Stimulated activated CD4-positive, alpha-beta T cell treated with anti-CD3 and anti-CD28 coated beads, Interleukin-1b, Interleukin-23, amount 100 ng/mL, for 4 hours (primary cell): ENCODE measurements at regions not wholly inside any gene's neighbourhood (a gene's known extent, or its start where the extent isn't known, plus 50 kb on each side); places are given as distances from the start of the nearest gene placed in this dataset.
"Not testable (repeated sequence)": the region's sequence is repeated elsewhere in the genome, so short reads cannot be mapped to it uniquely, and the experiment has no call there.

Experiments
- DNase-seq, 2 donors: peaks; one replicate each; pipeline ENCODE4 v3.0.0-alpha.2; 2020; ENCODE audit warnings: low read depth in 2 of 2

DNA sequence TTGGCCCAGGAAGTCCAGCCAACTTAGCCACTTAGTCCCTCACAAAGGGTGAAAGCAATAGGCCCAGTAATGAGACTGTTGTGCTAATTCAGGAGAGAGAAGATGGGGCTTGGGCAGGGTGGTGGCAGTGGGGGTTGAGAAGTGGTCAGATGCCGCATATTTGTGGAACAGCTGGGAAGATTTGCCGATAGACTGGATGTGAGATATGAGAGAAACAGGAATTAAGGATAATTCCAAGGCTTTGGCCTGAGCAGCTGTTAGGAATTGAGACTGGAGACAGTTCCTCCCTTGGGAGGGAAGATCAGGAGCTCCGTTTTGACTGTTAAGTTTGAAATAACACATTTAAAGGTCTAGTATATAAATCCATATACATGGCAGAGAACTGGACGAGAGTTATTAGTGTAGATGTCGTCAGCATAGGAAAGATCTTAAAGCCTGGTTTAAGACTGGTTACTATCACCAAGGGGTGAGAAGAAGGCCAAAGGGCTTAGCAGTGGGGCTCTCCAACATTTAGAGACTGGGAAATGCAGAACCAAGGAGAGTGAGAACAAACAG is 323.7 kb upstream of the FAM78B start:
- no peak for DNase-seq

DNA sequence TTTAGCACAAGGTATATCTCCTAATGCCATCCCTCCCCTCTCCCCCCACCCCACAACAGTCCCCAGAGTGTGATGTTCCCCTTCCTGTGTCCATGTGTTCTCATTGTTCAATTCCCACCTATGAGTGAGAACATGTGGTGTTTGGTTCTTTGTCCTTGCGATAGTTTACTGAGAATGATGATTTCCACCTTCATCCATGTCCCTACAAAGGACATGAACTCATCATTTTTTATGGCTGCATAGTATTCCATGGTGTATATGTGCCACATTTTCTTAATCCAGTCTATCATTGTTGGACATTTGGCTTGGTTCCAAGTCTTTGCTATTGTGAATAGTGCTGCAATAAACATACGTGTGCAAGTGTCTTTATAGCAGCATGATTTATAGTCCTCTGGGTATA is 327.0 kb upstream of the FAM78B start:
- not testable (repeated sequence) for DNase-seq

DNA sequence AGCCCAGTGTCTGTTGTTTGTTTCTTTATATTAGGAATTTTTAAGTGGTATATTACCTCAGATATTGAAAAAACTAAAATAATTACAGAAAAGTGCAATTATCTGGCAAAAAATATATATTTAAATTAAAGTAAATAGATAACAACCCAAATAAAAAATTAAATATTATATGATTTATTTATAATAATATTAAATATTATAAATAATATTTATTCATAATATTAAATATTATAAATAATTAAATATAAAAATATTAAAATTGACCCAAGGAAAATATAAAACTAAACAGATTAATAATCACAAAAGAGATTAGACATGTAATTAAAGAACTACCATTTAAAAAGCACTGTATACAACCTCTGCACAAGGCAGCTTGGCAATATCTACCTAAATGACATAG is 331.9 kb upstream of the POGK start:
- DNase-seq = no peak

DNA sequence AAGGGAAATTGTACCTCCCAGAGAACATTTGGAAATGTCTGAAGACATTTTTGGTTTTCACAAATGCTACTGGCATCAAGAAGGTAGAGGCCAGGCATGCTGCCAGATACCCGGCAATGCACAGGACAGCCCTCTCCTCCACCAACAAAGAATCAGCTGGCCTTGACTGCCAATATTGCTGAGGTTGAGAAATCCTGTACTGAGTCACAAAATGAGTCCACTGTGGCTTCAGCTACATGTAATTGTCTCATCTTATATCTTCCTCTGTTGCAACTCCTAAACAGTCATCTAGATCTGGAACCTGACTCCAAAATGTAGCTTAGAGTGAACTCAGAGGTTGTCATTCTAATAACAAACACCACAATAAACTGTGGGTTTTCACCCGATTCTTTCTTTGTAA is 327.5 kb upstream of the POGK start:
- DNase-seq = no peak

DNA sequence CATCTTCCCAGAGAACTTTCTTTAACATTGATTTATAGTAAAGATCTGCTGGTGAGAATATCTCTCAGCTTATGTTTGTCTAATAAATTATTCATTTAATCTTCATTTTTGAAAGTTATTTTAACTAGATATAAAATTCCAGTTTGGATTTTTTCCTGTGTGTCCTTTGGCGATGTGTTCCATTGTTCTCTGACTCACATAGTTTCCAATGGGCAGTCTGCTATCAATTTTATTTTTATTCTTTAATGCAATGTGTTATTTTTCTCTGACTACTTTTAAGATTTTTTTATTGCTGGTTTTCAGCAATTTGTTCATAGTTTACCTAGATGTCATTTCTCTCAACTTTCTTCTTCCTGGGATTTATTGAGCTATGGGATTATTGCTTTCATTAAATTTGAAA is 325.2 kb upstream of the POGK start:
- DNase-seq = no peak

DNA sequence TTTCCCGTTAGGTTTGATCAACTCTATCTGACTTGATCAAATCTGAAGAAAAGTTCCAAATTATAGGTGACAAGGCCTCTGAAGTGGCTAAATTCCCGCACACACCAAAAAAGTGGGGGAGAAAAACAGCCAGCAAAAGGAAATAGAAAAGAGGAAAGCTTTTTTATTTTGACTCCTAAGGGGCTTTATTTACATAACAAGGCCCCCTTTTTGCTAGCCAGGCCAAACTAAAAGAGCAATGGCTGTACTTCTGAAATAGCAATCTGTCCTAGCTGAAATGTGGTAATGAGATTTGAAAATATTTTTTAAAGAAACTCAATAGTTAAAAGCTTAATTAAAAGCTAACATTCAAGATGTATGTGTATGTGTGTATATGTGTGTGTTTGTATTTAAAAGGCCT is 311.5 kb upstream of the POGK start:
- no peak for DNase-seq

DNA sequence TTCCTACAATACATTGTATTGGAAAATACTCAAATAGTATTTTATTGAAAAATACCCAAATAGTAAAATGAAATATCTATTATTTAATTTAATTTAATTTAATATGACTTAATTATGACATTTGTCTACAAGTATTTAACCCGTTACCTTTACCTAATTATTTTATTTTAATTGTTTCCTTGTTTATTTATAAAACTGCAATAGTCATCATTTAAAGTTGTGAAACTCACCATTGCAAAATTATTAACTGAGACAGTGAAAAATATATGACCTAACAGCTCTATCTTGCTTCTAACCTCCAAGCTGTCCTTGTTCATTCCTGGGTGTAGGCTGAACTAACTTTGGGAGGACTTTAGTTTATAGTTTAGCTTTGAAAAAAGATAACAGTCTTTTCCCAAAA is 300.6 kb upstream of the POGK start:
- no peak for DNase-seq

DNA sequence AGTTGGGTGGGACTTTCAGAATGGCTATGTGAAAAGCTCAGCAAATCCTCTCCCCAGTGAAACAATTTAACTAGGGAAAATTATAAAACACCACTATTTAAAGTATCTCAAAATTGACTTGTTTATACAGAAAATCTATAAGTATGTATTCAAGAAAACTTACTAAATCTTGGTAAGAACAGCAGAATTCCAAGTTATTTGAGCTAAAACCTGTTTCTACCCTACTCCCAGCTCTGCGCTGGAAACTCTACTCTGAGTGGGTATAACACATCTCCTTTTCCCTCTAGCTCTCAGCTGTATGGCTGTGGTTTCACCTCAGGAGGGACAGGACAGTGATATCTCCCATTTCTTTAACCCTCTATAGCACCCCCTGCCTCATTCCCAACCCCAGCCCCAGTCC is 295.2 kb upstream of the POGK start:
- DNase-seq = no peak

DNA sequence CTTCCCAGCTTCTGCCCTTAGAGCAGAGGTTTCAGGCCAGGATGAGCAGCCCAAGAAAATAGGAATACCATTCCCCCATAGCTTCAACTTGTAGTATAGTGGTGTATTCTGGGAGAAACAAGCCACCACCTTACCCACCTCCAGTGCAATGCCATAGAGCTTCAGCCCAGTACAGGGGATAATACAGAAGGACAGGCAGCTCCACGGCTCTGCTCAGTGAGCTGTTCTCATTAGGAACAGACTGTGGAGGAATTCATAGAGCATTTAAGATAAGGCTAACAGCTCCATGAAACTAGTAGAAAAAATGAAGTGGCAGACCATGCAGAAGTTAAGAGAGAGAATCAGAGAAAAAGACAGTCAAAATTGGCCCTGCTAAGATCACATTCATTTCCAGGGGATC is 294.7 kb upstream of the POGK start:
- no peak for DNase-seq

DNA sequence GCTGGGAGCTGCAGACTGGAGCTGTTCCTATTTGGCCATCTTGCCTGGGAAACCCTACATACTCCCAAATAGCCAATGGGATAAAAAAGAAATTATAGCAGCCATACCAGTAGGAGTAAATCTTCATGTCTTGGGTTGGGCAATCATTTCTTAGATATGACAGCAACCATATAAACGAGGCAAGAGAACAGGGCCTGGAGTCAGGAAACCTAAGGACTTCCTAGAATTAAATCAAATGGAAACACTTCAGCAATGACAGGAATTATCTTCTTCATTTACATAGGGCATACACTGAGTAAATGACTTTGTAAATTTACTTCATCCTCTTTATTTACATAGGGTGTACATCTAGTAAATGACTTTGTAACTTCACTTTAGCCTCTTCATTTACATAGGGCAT is 286.6 kb upstream of the POGK start:
- no peak for DNase-seq

DNA sequence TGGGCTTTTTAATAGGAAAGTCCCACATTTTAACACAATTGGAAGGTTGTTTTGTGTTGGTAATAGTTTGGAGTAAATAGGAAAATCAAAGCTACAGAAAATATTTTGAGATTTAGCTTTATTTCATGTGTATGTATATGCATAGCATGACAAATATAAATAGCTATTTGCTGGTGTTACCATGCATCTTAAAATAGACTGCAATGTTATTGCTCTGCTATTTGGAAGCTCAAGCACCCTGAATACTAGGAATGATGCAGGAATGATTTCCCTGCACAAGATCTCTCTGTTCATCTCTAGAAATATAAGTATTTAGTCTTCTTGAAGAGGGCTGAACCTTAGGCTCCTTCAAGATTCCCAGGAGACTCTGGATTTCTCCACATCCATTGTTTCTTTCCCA is 268.3 kb upstream of the POGK start:
- DNase-seq = no peak

DNA sequence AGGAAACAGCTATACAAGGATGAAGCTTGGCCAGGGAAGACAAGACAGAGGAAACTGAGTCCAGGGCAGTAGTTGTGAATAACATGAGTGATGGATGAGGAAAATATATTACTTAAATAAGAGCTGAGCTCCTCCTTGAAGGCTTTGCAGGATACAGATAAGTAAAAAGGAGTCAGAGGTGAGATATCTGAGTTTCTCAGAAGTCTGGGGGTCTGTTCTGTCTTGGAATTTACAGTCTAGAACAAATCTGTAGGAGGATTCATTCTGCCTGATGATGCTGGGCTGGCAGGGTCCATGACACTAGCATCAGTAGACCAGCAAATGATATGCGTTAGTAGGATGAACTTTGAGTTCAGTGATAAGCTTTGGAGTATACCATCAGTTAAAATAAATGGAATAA is 266.1 kb upstream of the POGK start:
- no peak for DNase-seq

DNA sequence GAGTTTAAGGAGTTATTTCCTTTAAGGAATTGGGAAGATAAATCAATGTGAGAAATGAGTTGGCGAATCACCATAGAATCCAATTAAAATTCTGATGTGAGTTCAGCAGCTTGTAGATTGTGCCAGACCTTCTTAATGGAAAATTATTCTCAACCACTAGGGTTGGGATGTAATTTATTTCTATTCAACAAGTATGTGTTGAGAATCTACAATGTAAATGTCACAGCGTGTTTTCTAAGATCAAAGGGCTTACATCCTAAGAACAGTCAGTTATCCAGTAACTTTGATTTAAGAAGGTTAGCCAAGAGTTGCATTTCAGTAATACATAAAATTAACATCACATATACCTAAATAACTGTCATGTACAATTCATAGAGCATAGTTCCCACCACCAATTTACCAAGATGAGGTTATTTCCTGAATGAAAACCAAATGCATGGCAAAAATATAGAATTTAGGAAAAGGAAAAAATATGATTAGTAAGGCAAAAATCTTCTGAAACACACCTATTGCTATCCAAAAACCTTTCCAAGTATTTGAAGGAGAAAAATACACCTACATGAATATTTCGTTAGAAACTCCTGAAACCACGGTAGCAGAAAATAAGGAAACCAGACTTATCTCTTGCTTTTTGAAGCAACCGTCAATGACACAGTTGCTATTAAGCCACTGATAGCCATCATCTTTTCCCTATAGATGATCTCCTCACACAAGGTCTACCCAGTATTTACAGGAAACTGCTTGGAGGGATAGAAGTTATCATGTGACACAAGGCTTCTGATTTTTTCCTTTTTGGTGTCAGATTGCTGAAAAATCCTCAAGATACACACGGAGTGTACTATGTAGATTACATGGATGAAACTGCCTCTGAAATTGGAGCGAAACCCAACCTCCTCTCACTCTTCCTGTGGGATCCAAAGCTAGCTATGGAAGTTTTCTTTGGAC is 259.4 kb upstream of the POGK start:
- no peak for DNase-seq

DNA sequence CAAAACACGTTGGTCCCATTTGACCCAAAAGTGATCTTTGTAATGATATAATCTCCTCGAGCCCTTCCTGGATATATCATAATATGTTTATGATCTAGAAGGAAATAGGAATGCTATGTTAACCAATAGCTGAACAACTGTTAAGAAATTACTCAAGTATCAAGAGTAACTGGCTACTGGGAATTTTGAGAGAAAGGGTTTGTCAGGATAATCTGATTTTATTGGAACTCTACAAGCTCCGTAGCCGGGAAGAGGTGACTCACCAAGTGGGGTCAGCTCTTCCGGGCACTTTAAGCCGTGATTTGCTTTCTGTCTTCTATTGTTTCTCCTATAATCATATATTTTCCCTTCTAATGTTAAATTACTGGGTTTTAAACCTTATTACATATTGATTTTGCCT is 250.5 kb upstream of the POGK start:
- no peak for DNase-seq

DNA sequence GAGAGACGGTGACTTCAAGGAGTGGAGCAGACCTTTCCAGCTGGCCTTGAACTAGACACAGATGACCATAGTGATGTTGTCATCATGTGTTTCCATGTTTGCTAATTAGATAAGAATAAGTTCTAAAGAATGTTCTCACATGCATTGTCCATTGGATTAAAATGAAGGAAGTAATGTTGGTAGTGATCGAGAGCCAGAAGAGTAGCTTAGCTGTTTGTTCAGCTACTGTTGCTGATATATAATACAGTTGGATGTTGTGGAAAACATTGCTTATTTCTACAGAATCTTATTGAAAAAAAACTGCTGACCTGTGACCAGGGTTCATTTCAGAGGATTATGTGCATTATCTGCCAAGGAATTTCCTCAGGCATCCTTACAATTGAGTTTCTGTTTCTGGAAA is 249.1 kb upstream of the POGK start:
- no peak for DNase-seq

DNA sequence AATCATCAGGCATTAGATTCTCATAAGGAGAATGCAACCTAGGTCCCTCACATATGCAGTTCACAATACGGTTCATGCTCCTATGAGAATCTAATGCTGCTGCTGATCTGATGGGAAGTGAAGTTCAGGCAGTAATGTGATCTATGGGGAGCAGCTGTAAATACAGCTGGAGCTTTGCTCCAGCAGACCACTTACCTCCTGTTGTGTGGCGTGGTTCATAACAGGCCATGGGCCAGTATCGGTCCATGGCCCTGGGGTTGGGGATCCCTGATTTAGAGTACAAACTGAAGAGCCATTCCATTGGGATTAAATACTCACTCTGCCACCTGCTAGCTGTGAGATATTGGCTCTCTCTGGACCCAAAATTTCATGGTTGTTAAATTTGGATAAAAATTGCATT is 244.6 kb upstream of the POGK start:
- DNase-seq = no peak

DNA sequence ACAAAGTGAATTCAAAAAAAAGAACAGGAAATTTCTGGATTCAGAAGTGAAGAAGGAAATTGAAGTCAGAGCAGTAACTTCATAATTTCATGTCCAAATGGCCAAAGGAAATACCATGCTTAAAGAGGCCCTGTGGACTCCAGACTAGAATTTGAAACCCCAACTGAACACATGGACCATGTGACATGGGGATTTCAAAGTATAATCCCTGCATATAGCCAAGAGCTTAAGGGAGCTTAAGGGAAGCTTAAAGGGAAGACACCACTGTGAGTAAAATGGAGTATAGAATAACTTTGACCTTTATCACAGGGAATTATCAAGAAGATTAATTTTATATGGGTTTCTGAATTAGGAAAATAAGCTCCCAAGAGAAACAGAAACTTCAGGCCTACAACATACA is 241.8 kb upstream of the POGK start:
- DNase-seq = no peak

DNA sequence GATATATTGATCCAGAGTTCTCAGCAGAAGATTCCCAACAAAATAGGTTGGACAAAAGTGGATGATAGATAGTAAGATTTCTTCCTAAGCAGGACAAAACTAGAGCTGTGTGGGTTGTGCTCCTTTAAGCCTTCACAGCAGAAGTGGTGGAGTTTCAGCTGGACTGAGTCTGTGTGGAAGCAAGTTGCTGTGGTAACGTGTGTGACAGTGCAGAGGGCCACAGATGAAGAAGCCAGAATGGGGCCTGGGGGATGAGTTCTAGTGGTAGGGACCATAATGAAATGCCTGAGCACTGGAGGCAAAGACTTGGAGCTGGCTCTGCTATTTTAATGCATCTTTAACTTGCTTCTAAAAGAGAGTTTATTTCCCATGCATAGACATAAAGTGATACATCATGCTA is 238.7 kb upstream of the POGK start:
- no peak for DNase-seq

DNA sequence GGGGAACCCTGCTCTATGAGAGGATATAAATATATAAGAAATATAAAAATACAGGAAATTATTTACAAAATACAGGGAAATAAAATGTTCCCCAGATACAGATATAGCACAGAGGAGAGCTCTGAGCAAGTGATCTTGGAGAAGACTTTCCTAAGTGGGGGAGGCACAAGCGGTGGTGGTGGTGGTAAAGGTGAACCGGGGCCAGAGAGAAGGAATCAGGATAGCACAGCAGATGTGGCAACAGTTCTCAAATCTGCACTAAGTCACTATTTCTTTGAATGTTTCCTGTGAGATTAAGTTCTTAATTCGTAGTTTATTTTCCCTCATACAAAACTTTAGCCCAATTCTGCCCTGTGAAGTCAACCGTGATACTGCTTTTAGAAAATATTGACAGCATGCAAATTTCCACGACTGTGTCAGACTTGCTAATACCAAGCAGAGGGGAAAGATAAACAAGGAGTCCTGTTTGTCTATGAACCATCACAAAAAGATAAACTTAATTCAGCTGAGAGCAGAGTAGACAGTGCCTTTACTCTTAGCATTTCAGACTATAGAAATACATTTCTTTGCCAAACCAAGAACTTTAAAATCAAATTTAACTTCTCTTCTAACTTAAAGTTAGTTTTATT is 237.5 kb upstream of the POGK start:
- no peak for DNase-seq

DNA sequence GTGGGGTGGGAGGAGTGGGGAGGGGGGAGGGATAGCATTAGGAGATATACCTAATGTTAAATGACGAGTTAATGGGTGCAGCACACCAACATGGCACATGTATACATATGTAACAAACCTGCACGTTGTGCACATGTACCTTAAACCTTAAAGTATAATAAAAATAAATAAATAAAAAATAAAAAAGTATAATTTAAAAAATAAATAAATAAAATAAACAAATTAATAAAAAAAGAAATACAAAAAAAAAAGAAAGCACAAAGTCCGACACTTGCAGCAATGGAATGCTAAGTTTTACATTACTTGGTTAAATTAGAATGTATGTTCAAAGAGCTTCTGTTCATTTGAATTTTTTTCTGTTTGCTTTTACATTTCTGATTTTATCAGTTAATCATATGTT is 236.5 kb upstream of the POGK start:
- not testable (repeated sequence) for DNase-seq

DNA sequence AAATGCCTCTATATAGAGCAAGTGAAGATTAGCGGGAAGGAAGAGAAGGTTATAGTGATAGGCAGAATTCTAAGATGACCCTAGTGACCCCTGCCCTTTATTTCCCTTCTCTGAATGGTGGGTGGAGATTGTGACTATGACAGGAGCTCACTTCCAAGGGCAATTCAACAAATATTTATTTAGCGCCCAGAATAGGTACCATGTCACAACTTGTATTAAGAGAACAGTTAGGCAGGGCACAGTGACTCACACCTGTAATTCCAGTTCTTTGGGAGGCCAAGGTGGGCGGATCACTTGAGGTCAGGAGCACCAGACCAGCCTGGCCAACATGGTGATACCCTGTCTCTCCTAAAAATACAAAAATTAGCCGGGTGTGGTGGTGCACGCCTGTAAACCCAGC is 236.0 kb upstream of the POGK start:
- no peak for DNase-seq

DNA sequence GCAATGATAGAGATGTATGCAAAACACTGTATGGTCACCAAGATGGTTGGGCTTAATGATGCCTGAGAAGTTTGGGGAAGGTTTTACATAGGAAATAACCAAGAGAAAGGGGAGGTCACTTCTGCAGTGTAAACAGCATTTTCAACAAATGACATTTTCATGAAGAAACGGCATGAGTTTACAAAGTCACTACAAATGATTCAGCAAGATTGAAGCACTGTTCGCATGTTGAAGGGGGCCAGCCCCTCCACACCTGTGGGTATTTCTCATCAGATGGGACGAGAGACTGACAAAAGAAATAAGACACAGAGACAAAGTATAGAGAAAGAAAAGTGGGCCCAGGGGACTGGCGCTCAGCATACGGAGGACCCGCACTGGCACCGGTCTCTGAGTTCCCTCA is 234.1 kb upstream of the POGK start:
- no peak for DNase-seq

DNA sequence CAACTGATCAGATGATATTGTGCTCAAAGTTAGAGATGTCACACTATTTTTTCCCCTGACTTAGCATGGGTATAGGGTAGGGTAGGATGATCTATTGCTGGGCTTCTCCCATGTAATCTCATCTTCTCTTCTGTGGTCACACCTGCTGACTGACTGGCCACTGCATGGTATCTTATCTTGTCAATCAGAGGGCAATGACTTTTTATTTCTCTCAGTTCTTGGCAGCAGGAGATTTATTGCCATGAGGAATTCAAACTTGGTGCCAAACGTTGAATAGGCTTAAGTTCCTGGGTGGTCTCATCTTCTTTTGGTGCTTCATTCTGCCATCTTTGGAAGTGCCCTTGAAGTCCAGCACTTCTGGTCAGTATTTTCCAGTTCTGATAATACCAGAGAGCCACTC is 226.4 kb upstream of the POGK start:
- DNase-seq = no peak
